Activated T-cell treated with anti-CD3 and anti-CD28 coated beads, Interleukin-2, amount 50 U/mL, for 72 hours (primary cell): ENCODE measurements at regions not wholly inside any gene's neighbourhood (a gene's known extent, or its start where the extent isn't known, plus 50 kb on each side); places are given as distances from the start of the nearest gene placed in this dataset.
"Not testable (repeated sequence)": the region's sequence is repeated elsewhere in the genome, so short reads cannot be mapped to it uniquely, and the experiment has no call there.

Experiments
- ATAC-seq, 2 donors: fragments of 150-1000 bp; cut with Tn5 transposase; replicated peaks in 1 of 2; 2 replicates each; pipeline ENCODE4 v1.10.0; 2021; ENCODE audit warnings: moderate library complexity in 2 of 2, mild to moderate bottlenecking in 1 of 2
- DNase-seq, 2 donors: peaks; one replicate each; pipeline ENCODE4 v3.0.0; 2021 to 2022; ENCODE audit warnings: mixed read lengths in 1 of 2
- H3K27ac Mint-ChIP-seq: one replicate; pipeline ENCODE4 v1.8.0; 2022; ENCODE audit warnings: mild to moderate bottlenecking, moderate library complexity, mixed read lengths
- H3K27me3 Mint-ChIP-seq: one replicate; pipeline ENCODE4 v1.8.0; 2022; ENCODE audit warnings: low read depth, mixed read lengths
- H3K36me3 Mint-ChIP-seq, 2 donors: one replicate each; pipeline ENCODE4 v1.8.0; 2022; ENCODE audit warnings: mixed read lengths in 2 of 2, mild to moderate bottlenecking in 1 of 2; ENCODE audit not compliant: insufficient read depth in 2 of 2
- H3K4me1 Mint-ChIP-seq: one replicate; pipeline ENCODE4 v1.8.0; 2022; ENCODE audit warnings: low read depth, mixed read lengths
- H3K4me3 Mint-ChIP-seq, 2 donors: one replicate each; pipeline ENCODE4 v1.8.0; 2022; ENCODE audit warnings: mild to moderate bottlenecking in 2 of 2, mixed read lengths in 2 of 2, moderate library complexity in 2 of 2
- H3K9me3 Mint-ChIP-seq, 2 donors: one replicate each; pipeline ENCODE4 v1.8.0; 2022; ENCODE audit warnings: mixed read lengths in 2 of 2

- Mint-ChIP-seq H3K4me1 (no peaks in the 10 kb centered on the region), H3K4me3 (no peak overlapping the region), H3K36me3 (peaks cover 0 to 2% of the 10 kb centered on the region in 2 donors), H3K27ac (no peak overlapping the region), H3K9me3 (peaks cover 6 to 15% of the 10 kb centered on the region in 2 donors), H3K27me3 (no peaks in the 10 kb centered on the region)
- ATAC-seq (no peak), DNase-seq (no peak)
Measured at GRCh38 chr5:121608826-121609225, 242.9 kb upstream of the FTMT start.

GRCh38 chr5:121624035-121624434, 227.6 kb upstream of the FTMT start:
- H3K4me1 Mint-ChIP-seq: no peaks in the 10 kb centered on the region
- no peak overlapping the region for H3K4me3 Mint-ChIP-seq
- peaks cover 0 to 2% of the 10 kb centered on the region in 2 donors for H3K9me3 Mint-ChIP-seq
- no peaks in the 10 kb centered on the region for H3K36me3 Mint-ChIP-seq
- ATAC-seq (no peak), DNase-seq (no peak)
- H3K27ac Mint-ChIP-seq: no peak overlapping the region
- no peaks in the 10 kb centered on the region for H3K27me3 Mint-ChIP-seq

GRCh38 chr5:121628783-121629182, 222.9 kb upstream of the FTMT start:
- no peaks in the 10 kb centered on the region for H3K36me3 Mint-ChIP-seq
- ATAC-seq: no peak
- no peak overlapping the region for H3K4me3 Mint-ChIP-seq
- no peaks in the 10 kb centered on the region for H3K4me1 Mint-ChIP-seq
- H3K27ac Mint-ChIP-seq: no peak overlapping the region
- no peak for DNase-seq
- no peaks in the 10 kb centered on the region for H3K27me3 Mint-ChIP-seq
- peaks cover 2 to 4% of the 10 kb centered on the region in 2 donors for H3K9me3 Mint-ChIP-seq

GRCh38 chr5:121630402-121630801, 221.3 kb upstream of the FTMT start:
- no peak for ATAC-seq
- H3K4me3 Mint-ChIP-seq: no peak overlapping the region
- no peak overlapping the region for H3K27ac Mint-ChIP-seq
- peaks cover 2 to 7% of the 10 kb centered on the region in 2 donors for H3K9me3 Mint-ChIP-seq
- no peak for DNase-seq
- H3K4me1 Mint-ChIP-seq: no peaks in the 10 kb centered on the region
- no peaks in the 10 kb centered on the region for H3K36me3 Mint-ChIP-seq
- H3K27me3 Mint-ChIP-seq: no peaks in the 10 kb centered on the region

- no peaks in the 10 kb centered on the region for H3K4me1 Mint-ChIP-seq
- H3K4me3 Mint-ChIP-seq: no peak overlapping the region
- no peaks in the 10 kb centered on the region for H3K36me3 Mint-ChIP-seq
- DNase-seq (no peak), ATAC-seq (no peak)
- H3K27me3 Mint-ChIP-seq: no peaks in the 10 kb centered on the region
- H3K9me3 Mint-ChIP-seq: peaks cover 6 to 7% of the 10 kb centered on the region in 2 donors
- no peak overlapping the region for H3K27ac Mint-ChIP-seq
Measured at GRCh38 chr5:121634946-121635345, 216.7 kb upstream of the FTMT start.

GRCh38 chr5:121638126-121638525, 213.6 kb upstream of the FTMT start:
- no peak overlapping the region for H3K4me3 Mint-ChIP-seq
- ATAC-seq (no peak), DNase-seq (no peak)
- no peaks in the 10 kb centered on the region for H3K4me1 Mint-ChIP-seq
- H3K36me3 Mint-ChIP-seq: no peaks in the 10 kb centered on the region
- no peak overlapping the region for H3K27ac Mint-ChIP-seq
- no peaks in the 10 kb centered on the region for H3K27me3 Mint-ChIP-seq
- H3K9me3 Mint-ChIP-seq: peaks cover 4 to 13% of the 10 kb centered on the region in 2 donors

- ATAC-seq: no peak
- DNase-seq: no peak
- no peaks in the 10 kb centered on the region for H3K4me1 Mint-ChIP-seq
- H3K9me3 Mint-ChIP-seq: peaks cover 6 to 10% of the 10 kb centered on the region in 2 donors
- no peak overlapping the region for H3K4me3 Mint-ChIP-seq
- H3K27me3 Mint-ChIP-seq: no peaks in the 10 kb centered on the region
- H3K27ac Mint-ChIP-seq: no peak overlapping the region
- H3K36me3 Mint-ChIP-seq: no peaks in the 10 kb centered on the region
Measured at GRCh38 chr5:121640298-121640697, 211.4 kb upstream of the FTMT start.

GRCh38 chr5:121658221-121658620, 193.5 kb upstream of the FTMT start:
- no peak overlapping the region for H3K27ac Mint-ChIP-seq

GRCh38 chr5:121660142-121660541, 191.5 kb upstream of the FTMT start:
- Mint-ChIP-seq H3K9me3 (peaks cover 7 to 13% of the 10 kb centered on the region in 2 donors), H3K4me1 (no peaks in the 10 kb centered on the region), H3K4me3 (no peak overlapping the region), H3K36me3 (peaks cover 0 to 3% of the 10 kb centered on the region in 2 donors), H3K27ac (no peak overlapping the region), H3K27me3 (no peaks in the 10 kb centered on the region)
- DNase-seq (no peak), ATAC-seq (no peak)

More at GRCh38 chr5:121658221-121658620, 193.5 kb upstream of the FTMT start:
- Mint-ChIP-seq H3K9me3 (peaks cover 7 to 11% of the 10 kb centered on the region in 2 donors), H3K36me3 (no peaks in the 10 kb centered on the region), H3K4me1 (no peaks in the 10 kb centered on the region), H3K27me3 (no peaks in the 10 kb centered on the region), H3K4me3 (no peak overlapping the region)
- no peak for ATAC-seq
- DNase-seq: no peak

- ATAC-seq, H3K36me3 Mint-ChIP-seq, H3K27ac Mint-ChIP-seq, H3K4me3 Mint-ChIP-seq, DNase-seq, H3K27me3 Mint-ChIP-seq, H3K4me1 Mint-ChIP-seq: not testable (repeated sequence)
- H3K9me3 Mint-ChIP-seq: peaks cover 7 to 13% of the 10 kb centered on the region in 2 donors
Measured at GRCh38 chr5:121665542-121665941, 186.1 kb upstream of the FTMT start.

GRCh38 chr5:121667292-121667691, 184.4 kb upstream of the FTMT start:
- no peak overlapping the region for H3K4me3 Mint-ChIP-seq
- peaks cover 0 to 8% of the 10 kb centered on the region in 2 donors for H3K9me3 Mint-ChIP-seq
- peaks cover 0 to 3% of the 10 kb centered on the region in 2 donors for H3K36me3 Mint-ChIP-seq
- no peak for ATAC-seq
- H3K4me1 Mint-ChIP-seq: no peaks in the 10 kb centered on the region
- DNase-seq: no peak
- H3K27ac Mint-ChIP-seq: no peak overlapping the region
- H3K27me3 Mint-ChIP-seq: no peaks in the 10 kb centered on the region

- no peak overlapping the region for H3K27ac Mint-ChIP-seq
- H3K4me3 Mint-ChIP-seq: no peak overlapping the region
- ATAC-seq (no peak), DNase-seq (no peak)
- no peaks in the 10 kb centered on the region for H3K4me1 Mint-ChIP-seq
- H3K27me3 Mint-ChIP-seq: no peaks in the 10 kb centered on the region
- H3K9me3 Mint-ChIP-seq: peaks cover 0 to 2% of the 10 kb centered on the region in 2 donors
- peaks cover 0 to 2% of the 10 kb centered on the region in 2 donors for H3K36me3 Mint-ChIP-seq
Measured at GRCh38 chr5:121668635-121669034, 183.0 kb upstream of the FTMT start.

GRCh38 chr5:121671624-121672023, 180.1 kb upstream of the FTMT start:
- no peaks in the 10 kb centered on the region for H3K4me1 Mint-ChIP-seq
- no peak overlapping the region for H3K4me3 Mint-ChIP-seq

GRCh38 chr5:121675924-121676323, 175.8 kb upstream of the FTMT start:
- no peaks in the 10 kb centered on the region for H3K27me3 Mint-ChIP-seq
- H3K27ac Mint-ChIP-seq: no peak overlapping the region
- ATAC-seq (no peak), DNase-seq (no peak)
- peaks cover 2 to 3% of the 10 kb centered on the region in 2 donors for H3K9me3 Mint-ChIP-seq
- H3K4me3 Mint-ChIP-seq: no peak overlapping the region
- H3K4me1 Mint-ChIP-seq: no peaks in the 10 kb centered on the region
- H3K36me3 Mint-ChIP-seq: no peaks in the 10 kb centered on the region

More at GRCh38 chr5:121671624-121672023, 180.1 kb upstream of the FTMT start:
- DNase-seq: no peak
- Mint-ChIP-seq H3K27ac (no peak overlapping the region), H3K36me3 (no peaks in the 10 kb centered on the region), H3K27me3 (no peaks in the 10 kb centered on the region), H3K9me3 (no peaks in the 10 kb centered on the region)
- no peak for ATAC-seq
